Neuronal stem cell (in vitro differentiated cells): ENCODE measurements at regions not wholly inside any gene's neighbourhood (a gene's known extent, or its start where the extent isn't known, plus 50 kb on each side); places are given as distances from the start of the nearest gene placed in this dataset.

Source experiments
- DNase-seq: peaks from one replicate; pipeline ENCODE4 v3.0.0-alpha.2; 2013; ENCODE audit warnings: low spot score
- H2AFZ ChIP-seq: one replicate; pipeline ENCODE4 v1.6.1; 2013; ENCODE audit warnings: mild to moderate bottlenecking, low read length, inconsistent platforms
- H2AK5ac ChIP-seq: 2 replicates; pipeline ENCODE4 v1.6.1; 2013; ENCODE audit warnings: low read depth, mild to moderate bottlenecking, inconsistent platforms, low read length, moderate library complexity, mixed read lengths
- H2BK120ac ChIP-seq: 2 replicates; pipeline ENCODE4 v1.6.1; 2013; ENCODE audit warnings: low read depth, mild to moderate bottlenecking, inconsistent platforms, low read length, moderate library complexity, mixed read lengths
- H2BK12ac ChIP-seq: one replicate; pipeline ENCODE4 v1.6.1; 2013; ENCODE audit warnings: low read length, inconsistent platforms
- H2BK15ac ChIP-seq: 2 replicates; pipeline ENCODE4 v1.6.1; 2013; ENCODE audit warnings: mild to moderate bottlenecking, low read length, inconsistent platforms, mixed read lengths
- H2BK5ac ChIP-seq: one replicate; pipeline ENCODE4 v1.6.1; 2013; ENCODE audit warnings: inconsistent platforms, mild to moderate bottlenecking, low read length, moderate library complexity
- H3K14ac ChIP-seq: one replicate; pipeline ENCODE4 v1.6.1; 2013; ENCODE audit warnings: low read length, inconsistent platforms
- H3K18ac ChIP-seq: 2 replicates; pipeline ENCODE4 v1.6.1; 2013; ENCODE audit warnings: low read length, inconsistent platforms
- H3K23ac ChIP-seq: 2 replicates; pipeline ENCODE4 v1.6.1; 2013; ENCODE audit warnings: low read depth, mild to moderate bottlenecking, mixed read lengths, low read length, inconsistent platforms; ENCODE audit not compliant: poor library complexity
- H3K27ac ChIP-seq: replicated peaks from 3 replicates; pipeline ENCODE4 v1.5.1; 2013; ENCODE audit warnings: low read length, inconsistent platforms
- H3K27me3 ChIP-seq, 3 experiments: 2 replicates each; pipeline ENCODE4 v1.6.1; 2013; ENCODE audit warnings: low read length in 3 of 3, mild to moderate bottlenecking in 2 of 3, inconsistent platforms in 1 of 3, low read depth in 1 of 3, mixed read lengths in 1 of 3, moderate library complexity in 1 of 3; ENCODE audit not compliant: control insufficient read depth in 3 of 3, insufficient read depth in 3 of 3
- H3K36me3 ChIP-seq, 2 donors: replicated peaks in 1 of 2; 2 replicates each; pipeline ENCODE4 v1.6.1; 2013; ENCODE audit warnings: low read length in 2 of 2; ENCODE audit not compliant: control insufficient read depth in 2 of 2, insufficient read depth in 2 of 2
- H3K4ac ChIP-seq: 2 replicates; pipeline ENCODE4 v1.6.1; 2013; ENCODE audit warnings: inconsistent platforms, mild to moderate bottlenecking, low read length, moderate library complexity
- H3K4me1 ChIP-seq, 2 donors: 1 replicate in 1 of 2; 2 replicates in 1 of 2; pipeline ENCODE4 v1.6.1; 2013; ENCODE audit warnings: low read length in 2 of 2, low read depth in 1 of 2; ENCODE audit not compliant: control insufficient read depth in 2 of 2, insufficient read depth in 1 of 2
- H3K4me2 ChIP-seq: one replicate; pipeline ENCODE4 v1.6.1; 2013; ENCODE audit warnings: mild to moderate bottlenecking, low read length, inconsistent platforms; ENCODE audit not compliant: insufficient read depth, poor library complexity, severe bottlenecking
- H3K4me3 ChIP-seq, 2 donors: 2 replicates each; pipeline ENCODE4 v1.5.1; 2013; ENCODE audit warnings: low read length in 2 of 2, mild to moderate bottlenecking in 2 of 2, inconsistent platforms in 1 of 2, moderate library complexity in 1 of 2
- H3K79me1 ChIP-seq: one replicate; pipeline ENCODE4 v1.6.1; 2013; ENCODE audit warnings: low read depth, mild to moderate bottlenecking, inconsistent platforms, low read length, moderate library complexity
- H3K9ac ChIP-seq: one replicate; pipeline ENCODE4 v1.6.1; 2013; ENCODE audit warnings: mild to moderate bottlenecking, low read depth, low read length, inconsistent platforms; ENCODE audit not compliant: poor library complexity
- H3K9me3 ChIP-seq, 2 donors: replicated peaks in 1 of 2; 2 replicates each; pipeline versions ENCODE3 to v1.6.1; 2013; ENCODE audit warnings: low read length in 2 of 2, mild to moderate bottlenecking in 2 of 2, inconsistent platforms in 1 of 2, low read depth in 1 of 2, mixed read lengths in 1 of 2, moderate library complexity in 1 of 2; ENCODE audit not compliant: control insufficient read depth in 2 of 2, insufficient read depth in 1 of 2
- H4K8ac ChIP-seq: one replicate; pipeline ENCODE4 v1.6.1; 2013; ENCODE audit warnings: low read depth, mild to moderate bottlenecking, inconsistent platforms, low read length, moderate library complexity
- H4K91ac ChIP-seq: one replicate; pipeline ENCODE4 v1.6.1; 2013; ENCODE audit warnings: low read length, low read depth, mild to moderate bottlenecking, inconsistent platforms; ENCODE audit not compliant: poor library complexity
- WGBS, 2 donors: extraction: QIAGEN DNeasy Blood & Tissue Kit; methylation state at CpG; one replicate each; pipeline ENCODE4 v1.1.7; 2013; ENCODE audit warnings: missing lambda C conversion rate in 2 of 2, mixed read lengths in 1 of 2; ENCODE audit not compliant: insufficient read length in 2 of 2, insufficient replicate concordance in 1 of 2; ENCODE audit errors: extremely low coverage in 2 of 2; 5-methylcytosine and 5-hydroxymethylcytosine counted together

- no peak overlapping the region for H3K9ac ChIP-seq
- H3K27ac ChIP-seq = no peak overlapping the region
- H2BK5ac ChIP-seq = no peak overlapping the region
- no peaks in the 10 kb centered on the region for H3K36me3 ChIP-seq
- no peak overlapping the region for H3K4me3 ChIP-seq
- H4K91ac ChIP-seq = no peak overlapping the region
- no peak overlapping the region for H3K18ac ChIP-seq
- H3K27me3 ChIP-seq = no peaks in the 10 kb centered on the region
- no peak overlapping the region for H3K23ac ChIP-seq
- no peak overlapping the region for H2BK12ac ChIP-seq
- no peak for DNase-seq
- no peak overlapping the region for H2AFZ ChIP-seq
- no peak overlapping the region for H3K4me2 ChIP-seq
- no peak overlapping the region for H4K8ac ChIP-seq
- no peak overlapping the region for H2BK120ac ChIP-seq
- WGBS, 2 donors = no CpG with 5 or more reads among the region's 4 CpGs
- H2AK5ac ChIP-seq = no peak overlapping the region
- peaks cover 0 to 4% of the 10 kb centered on the region in 2 donors for H3K4me1 ChIP-seq
- H2BK15ac ChIP-seq = no peak overlapping the region
- no peaks in the 10 kb centered on the region for H3K79me1 ChIP-seq
- H3K4ac ChIP-seq = no peak overlapping the region
- H3K9me3 ChIP-seq = peaks cover 0 to 8% of the 10 kb centered on the region in 2 donors
- H3K14ac ChIP-seq = no peak overlapping the region
Observed at GRCh38 chr2:144854596-144854995, 334.7 kb upstream of the ZEB2 start.

DNA sequence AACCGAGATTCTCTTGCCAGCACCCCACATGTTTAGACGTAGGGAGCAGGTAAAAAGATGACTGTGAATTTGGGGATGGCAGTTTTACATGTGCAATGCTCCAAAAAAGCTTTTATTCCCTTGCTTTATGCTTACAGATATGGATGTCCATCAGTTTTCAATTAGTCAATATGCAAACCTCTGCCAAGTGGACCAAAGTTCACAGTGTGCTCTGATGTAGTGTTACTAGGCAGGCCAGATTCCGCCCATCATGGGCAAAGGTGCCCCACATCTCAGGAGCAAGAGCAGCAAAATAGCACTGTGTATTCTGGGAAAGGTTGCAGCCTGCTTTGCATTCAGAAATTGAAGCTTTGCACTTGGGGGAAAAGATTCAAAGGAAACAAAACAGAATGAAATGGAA is 329.7 kb upstream of the ZEB2 start:
- Histone ChIP-seq H2AFZ (peak overlapping the region; percentile 30), H3K9me3 (peaks cover 0 to 2% of the 10 kb centered on the region in 2 donors), H3K4me3 (no peak overlapping the region), H4K91ac (no peak overlapping the region), H3K27me3 (no peaks in the 10 kb centered on the region), H2BK15ac (no peak overlapping the region), H3K9ac (no peak overlapping the region), H3K79me1 (no peaks in the 10 kb centered on the region), H3K23ac (no peak overlapping the region), H3K14ac (no peak overlapping the region), H2BK5ac (no peak overlapping the region), H3K27ac (no peak overlapping the region), H3K4ac (no peak overlapping the region), H2BK120ac (no peak overlapping the region), H3K4me2 (no peak overlapping the region), H4K8ac (no peak overlapping the region), H2BK12ac (no peak overlapping the region), H3K18ac (no peak overlapping the region), H2AK5ac (no peak overlapping the region), H3K36me3 (no peaks in the 10 kb centered on the region), H3K4me1 (peaks cover 0 to 4% of the 10 kb centered on the region in 2 donors)
- WGBS, 2 donors = no CpG with 5 or more reads among the region's 3 CpGs
- no peak for DNase-seq

DNA sequence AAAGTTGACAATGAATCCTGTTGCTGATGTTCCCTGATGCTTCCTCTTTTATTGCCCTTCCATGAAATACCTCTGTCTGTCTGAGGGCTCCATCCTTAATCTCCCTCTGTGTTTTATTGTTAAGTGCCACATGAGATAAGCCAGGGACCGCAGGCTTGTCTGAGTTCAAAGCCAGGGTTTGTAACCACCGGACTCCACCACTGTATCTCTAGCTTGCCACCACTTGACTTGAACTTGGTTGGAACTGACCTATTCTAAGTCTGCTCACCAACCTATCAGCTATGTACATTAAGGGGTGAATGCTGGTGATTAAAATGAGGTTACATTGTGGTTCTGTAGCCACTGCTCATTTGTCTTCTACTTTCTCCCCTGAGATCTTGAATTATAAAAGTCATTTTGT is 328.5 kb upstream of the ZEB2 start:
- Histone ChIP-seq H3K4me2 (no peak overlapping the region), H2BK12ac (no peak overlapping the region), H3K4ac (no peak overlapping the region), H3K9me3 (no peaks in the 10 kb centered on the region), H2BK15ac (no peak overlapping the region), H3K27me3 (no peaks in the 10 kb centered on the region), H2AFZ (no peak overlapping the region), H3K27ac (no peak overlapping the region), H3K14ac (no peak overlapping the region), H3K18ac (no peak overlapping the region), H2AK5ac (no peak overlapping the region), H2BK5ac (no peak overlapping the region), H4K91ac (no peak overlapping the region), H3K79me1 (no peaks in the 10 kb centered on the region), H3K23ac (no peak overlapping the region), H3K4me3 (no peak overlapping the region), H3K4me1 (peaks cover 0 to 4% of the 10 kb centered on the region in 2 donors), H3K36me3 (no peaks in the 10 kb centered on the region), H2BK120ac (no peak overlapping the region), H4K8ac (no peak overlapping the region), H3K9ac (no peak overlapping the region)
- no CpG with 5 or more reads among the region's 2 CpGs for WGBS, 2 donors
- DNase-seq = no peak

DNA sequence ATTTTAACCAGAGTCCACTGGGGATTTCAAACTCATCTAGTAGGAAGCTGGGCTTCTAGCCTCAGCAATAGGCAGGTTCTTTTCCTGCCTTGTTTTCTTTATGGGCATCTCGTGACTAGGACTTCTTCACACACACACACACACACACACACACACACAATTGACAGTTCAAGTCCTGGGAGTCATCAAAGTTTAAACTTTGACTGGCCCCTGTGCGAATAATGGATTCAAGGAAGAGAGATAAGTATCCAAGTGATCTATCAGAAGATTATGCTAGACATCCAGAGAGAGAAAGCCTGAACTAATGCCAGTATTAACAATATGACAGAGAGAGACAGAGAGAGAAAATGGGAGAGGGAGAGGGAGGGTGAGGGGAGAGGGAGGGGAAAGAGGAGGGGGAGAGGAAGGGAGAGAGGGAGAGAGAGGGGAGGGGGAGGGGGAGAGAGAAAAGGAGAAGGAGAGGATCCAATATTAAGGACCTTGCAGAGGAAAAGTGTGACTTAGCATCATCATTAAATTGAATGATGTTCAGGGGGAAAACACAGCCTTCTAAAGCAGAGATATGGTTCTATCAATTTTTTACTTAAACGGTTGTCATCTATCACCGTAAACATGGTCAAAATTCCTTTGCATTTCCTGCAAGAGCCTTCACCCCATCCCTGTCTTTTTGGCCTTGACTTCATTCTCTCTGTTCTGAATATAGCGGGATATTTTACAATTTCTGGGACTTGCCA is 327.6 kb upstream of the ZEB2 start:
- no CpG with 5 or more reads among the region's 5 CpGs for WGBS, 2 donors
- no peak overlapping the region for H2BK12ac ChIP-seq

More for the DNA sequence above, 327.6 kb upstream of the ZEB2 start:
- H2BK5ac ChIP-seq = no peak overlapping the region
- no peak overlapping the region for H3K23ac ChIP-seq
- peaks cover 0 to 4% of the 10 kb centered on the region in 2 donors for H3K4me1 ChIP-seq
- no peaks in the 10 kb centered on the region for H3K36me3 ChIP-seq
- no peak overlapping the region for H2BK120ac ChIP-seq
- no peak overlapping the region for H3K27ac ChIP-seq
- H2BK15ac ChIP-seq = no peak overlapping the region
- no peak overlapping the region for H3K4me3 ChIP-seq
- no peak overlapping the region for H3K18ac ChIP-seq
- no peak overlapping the region for H3K4ac ChIP-seq
- H3K9me3 ChIP-seq = no peaks in the 10 kb centered on the region
- H2AK5ac ChIP-seq = no peak overlapping the region
- no peak for DNase-seq
- no peaks in the 10 kb centered on the region for H3K27me3 ChIP-seq
- no peaks in the 10 kb centered on the region for H3K79me1 ChIP-seq
- H3K4me2 ChIP-seq = no peak overlapping the region
- H2AFZ ChIP-seq = no peak overlapping the region
- no peak overlapping the region for H3K14ac ChIP-seq
- no peak overlapping the region for H3K9ac ChIP-seq
- no peak overlapping the region for H4K8ac ChIP-seq
- no peak overlapping the region for H4K91ac ChIP-seq
